Activated T-cell treated with anti-CD3 and anti-CD28 coated beads for 4 hours (primary cell): ENCODE measurements at regions not wholly inside any gene's neighbourhood (a gene's known extent, or its start where the extent isn't known, plus 50 kb on each side); places are given as distances from the start of the nearest gene placed in this dataset.

ENCODE experiments used
- DNase-seq: peaks from one replicate; pipeline ENCODE4 v3.0.0-alpha.2; 2020

DNA sequence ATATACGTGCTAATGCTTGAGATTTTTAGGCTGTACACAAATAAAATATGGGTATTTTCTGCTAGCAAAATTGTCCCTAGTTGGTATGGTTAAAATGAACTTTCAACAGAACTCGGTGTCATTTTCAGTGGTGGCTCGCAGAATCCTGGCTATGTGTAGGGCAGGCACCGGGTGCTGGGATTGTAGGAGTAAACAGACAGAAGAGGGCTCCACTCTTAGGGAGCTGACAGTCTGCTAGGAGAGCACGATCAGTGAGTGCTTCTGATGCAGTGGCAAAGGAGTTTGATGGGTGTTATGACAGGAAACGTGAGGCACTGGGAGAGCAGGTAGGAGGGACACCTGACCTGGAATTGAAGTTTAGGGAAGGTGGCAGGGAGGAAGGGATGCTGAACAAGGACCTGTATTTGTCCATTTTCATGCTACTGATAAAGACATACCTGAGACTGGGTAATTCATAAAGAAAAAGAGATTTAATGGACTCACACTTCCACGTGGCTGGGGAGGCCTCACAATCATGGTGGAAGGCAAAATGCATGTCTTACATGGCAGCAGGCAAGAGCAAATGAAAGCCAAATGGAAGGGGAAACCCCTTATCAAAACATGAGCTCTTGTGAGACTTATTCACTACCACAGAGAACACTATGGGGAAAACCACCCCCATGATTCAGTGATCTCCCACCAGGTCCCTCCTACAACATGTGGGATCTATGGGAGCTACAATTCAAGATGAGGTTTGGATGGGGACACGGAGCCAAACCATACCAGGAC lies 105.4 kb upstream of the LCLAT1 start:
- no peak for DNase-seq

DNA sequence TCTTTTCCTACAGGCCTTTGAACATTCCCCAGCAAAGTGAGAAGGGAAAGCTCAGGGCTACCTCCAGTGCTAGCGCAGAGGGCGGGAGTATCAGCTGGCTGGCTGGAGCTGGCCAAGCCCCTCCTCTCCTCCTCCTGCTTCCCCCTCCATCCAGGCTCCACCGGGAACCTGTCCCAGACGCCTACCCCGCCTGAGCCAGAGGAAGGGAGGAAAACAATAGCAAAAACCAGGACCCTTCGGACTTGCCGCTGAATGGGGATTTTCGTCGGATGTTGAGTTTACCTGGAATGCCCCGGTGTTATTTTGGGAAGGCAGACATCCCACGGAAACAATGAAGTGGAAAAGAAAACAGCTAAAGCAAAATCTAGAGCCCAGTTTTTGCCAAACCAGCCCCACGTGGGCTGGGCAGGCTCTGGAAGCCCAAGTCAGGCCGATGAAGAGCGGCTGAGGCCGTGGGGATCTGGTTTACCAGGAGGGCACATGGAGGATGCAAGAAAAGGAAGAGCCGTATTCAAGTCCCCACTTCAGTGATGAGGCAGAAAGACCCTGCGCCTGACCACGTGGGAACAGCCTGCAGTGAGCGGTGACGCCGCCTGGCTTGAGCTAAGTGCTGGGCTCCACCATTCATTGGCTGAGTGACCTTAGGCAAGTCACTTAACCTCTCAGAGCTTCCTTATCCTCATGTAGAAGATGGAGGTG lies 100.4 kb upstream of the LCLAT1 start:
- DNase-seq, result no peak

DNA sequence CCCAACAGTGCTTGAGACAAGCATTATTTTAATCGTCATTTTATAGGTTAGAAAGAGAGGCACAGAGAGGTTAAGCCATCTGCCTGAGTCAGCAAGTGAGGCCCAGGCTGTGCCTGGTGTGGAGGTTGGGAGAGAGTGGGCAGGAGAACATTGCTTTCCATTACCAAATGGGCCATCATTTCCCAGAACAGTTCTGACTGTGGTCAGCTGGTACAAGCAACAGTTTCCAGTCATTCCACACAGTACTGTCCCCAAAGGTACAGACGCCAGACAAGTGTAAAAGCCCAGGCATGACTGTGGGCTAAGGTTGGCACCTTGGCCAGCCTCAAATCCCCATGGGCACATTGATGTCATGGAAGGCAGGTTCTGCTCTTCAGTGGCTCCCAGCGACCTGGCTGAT lies 98.2 kb upstream of the LCLAT1 start:
- DNase-seq, result no peak

DNA sequence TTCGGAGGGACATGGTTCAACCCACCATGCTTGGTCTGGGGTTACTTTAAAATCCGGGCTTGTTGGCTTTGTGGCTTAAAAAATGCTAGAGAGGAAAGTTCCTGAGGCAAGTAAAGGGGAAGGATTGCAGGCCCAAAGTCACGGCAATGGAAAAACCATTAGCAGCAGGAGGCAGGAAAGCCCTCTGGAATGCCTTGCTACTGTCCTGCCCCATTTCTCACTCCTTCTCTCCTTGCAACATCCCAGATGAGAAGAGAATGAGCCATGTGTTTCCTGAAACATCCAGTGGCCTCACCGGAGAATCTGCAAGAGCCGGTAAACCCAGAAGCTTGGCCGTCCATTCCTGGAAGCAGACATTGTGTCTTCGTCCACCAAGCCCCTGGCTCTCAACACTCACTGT lies 97.4 kb upstream of the LCLAT1 start:
- no peak for DNase-seq

DNA sequence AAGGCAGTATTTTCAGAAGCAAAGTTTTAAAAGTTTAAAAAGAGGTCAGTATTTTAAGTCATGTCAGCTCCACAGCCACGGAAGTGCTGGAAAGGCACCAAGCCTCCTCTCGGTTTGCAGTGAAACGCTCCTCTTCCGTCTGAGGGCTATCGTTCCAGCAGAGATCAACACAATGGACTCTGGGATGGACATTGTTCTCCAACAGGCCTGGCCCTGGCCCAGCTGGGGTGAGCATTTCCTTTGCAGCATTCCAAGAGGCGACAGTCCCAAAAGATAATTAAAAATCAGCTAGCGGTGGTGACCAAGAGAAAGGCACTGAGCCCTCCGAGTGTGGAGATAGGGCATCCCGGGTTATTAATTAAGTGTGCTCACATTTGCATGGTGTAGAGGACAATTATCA lies 95.9 kb upstream of the LCLAT1 start:
- DNase-seq, result no peak

DNA sequence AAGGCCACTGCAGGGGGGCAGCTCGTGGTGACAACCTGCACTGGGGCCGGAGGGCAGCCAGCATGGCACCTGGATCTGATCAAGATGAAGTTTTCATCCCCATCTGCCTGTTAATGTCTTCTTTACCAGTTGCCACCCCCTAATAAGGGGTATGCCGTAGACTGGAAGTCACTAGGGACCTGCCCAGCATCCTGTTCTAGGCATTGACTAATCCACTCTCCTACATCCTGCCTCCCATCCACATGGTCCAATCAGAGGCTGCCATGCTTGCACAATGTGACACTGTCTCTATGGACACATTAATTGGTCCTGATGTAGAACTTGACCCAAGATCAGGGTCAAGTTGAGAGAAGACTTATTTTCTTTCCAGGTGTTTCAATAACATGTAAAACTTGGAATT lies 95.1 kb upstream of the LCLAT1 start:
- DNase-seq, result no peak

DNA sequence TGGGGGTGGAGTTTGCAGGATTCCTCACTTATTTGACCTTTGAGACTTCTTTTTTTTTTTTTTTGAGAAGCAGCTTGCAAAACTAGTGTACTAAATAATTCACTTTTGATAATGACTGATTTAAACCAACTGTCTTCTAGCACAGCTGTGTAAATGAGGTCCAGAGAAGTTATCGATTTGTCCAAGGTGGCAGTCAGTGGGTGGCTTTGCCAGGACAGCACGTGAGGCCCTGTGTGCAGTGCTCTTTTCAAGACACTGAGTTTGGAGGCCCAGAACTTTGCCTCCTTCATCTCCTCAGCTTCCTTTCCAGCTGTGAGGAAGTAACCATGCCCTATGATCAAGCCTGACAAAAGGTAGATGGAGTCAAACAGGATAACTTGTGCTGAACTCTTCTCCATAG lies 92.9 kb upstream of the LCLAT1 start:
- no peak for DNase-seq

DNA sequence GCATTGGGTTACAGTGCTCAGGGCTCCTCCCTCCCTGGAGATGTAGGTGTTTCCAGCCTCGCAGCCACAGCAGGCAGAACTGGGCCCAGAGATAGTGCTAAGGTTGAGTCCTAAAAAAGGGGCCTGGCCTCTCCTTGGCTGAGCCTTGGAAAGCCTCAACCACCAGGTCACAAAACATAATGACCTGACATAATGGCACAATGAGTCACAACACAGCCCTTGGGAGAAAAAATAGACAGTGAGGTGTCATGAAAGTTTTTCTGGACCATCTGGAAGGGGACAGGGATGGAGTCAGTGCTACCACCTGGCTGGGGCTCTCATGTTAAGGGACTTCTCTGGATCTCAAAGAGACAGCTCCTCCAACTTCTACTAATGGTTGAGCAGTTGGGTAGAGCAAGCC lies 92.4 kb upstream of the LCLAT1 start:
- DNase-seq, result no peak

DNA sequence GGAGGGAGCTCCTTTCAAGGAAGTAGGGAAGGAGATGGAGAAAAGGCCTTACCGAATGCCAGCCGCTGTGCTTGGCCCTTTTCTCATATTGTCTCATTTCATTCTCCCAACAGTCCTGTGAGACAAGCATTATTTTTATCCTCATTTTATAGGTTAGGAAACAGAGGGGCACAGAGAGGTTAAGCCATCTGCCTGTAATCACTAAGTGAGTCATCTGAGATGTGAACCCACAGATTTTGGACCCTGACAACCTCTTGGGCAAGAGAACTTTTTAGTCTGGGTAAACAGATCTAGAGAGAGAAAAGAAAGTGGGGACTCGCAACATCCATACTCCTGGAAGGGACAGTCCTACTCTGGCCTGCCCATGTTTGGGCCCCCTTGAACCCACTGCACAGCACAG lies 91.7 kb upstream of the LCLAT1 start:
- no peak for DNase-seq

DNA sequence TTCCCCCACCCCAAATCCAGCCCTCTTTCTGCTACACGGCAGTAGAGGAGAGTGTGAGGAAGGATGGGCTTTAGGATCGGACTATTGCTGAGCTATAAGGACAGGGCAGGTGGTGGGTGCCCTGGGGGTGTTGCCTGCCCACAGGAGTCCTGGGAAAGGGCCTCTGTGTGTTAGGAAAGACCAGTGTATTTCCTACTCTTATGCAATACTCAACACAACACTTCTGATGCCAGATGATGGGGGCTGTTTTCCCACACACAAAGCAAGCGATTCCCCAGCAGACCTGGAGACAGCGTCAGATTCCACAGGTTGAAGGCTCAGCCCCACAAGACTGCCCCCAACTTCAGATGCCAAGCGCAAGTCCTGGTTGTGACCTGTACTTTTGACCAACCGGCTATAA lies 91.0 kb upstream of the LCLAT1 start:
- no peak for DNase-seq

DNA sequence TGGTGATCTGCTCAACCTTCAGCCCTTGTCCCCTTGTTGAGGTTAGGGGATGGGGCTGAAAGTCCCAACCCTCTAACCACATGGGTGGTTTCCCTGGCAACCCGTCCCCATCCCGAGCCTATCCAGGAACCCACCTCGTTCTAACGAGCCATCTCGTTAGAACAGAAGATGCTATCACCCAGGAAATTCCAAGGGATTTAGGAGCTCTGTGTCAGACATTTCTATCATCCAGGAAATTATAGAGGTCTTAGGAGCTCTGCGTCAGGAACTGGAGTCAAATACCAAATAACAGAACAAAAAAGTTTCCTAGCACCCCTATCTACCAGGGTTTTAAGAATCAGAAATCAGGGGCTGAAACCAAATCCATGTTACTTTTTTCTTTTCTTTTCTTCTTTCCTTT lies 90.3 kb upstream of the LCLAT1 start:
- no peak for DNase-seq

DNA sequence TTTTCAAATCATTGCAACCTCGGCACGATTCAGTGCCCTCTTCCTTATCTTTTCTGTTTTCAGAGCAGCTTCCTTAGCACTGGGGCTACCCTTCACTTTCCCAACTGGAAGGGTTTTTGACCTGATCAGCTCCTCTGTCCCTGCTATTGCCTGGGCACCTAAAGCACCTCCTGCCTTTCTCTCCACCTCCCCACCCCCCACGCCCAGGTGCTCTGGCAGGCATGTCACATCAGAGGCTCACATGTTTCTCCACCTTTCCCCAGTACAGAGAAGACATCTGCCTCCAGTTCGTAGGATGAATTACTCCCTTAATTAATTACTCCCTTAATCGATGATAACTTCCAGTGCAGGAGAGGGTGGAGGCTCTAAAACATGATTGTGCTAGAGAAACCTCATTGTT lies 88.7 kb upstream of the LCLAT1 start:
- no peak for DNase-seq

DNA sequence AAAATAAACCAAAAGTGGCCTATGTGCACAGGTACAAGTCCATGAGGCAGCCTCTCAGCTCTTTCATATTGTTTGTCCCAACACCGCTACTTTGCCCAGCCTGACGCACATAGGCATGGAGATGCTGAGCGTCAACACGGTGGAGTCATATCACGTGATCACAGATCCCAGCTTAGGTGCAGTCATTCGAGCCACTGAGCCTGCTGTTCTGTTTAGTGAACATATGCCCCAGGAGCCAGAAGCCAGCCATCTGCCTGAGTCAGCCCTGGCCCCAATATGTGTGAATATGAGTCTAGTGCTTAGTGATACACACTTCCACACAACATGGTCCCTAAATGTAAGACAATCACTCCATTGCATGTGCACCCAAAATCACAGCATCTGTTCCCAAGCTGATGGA lies 88.2 kb upstream of the LCLAT1 start:
- DNase-seq, result no peak

DNA sequence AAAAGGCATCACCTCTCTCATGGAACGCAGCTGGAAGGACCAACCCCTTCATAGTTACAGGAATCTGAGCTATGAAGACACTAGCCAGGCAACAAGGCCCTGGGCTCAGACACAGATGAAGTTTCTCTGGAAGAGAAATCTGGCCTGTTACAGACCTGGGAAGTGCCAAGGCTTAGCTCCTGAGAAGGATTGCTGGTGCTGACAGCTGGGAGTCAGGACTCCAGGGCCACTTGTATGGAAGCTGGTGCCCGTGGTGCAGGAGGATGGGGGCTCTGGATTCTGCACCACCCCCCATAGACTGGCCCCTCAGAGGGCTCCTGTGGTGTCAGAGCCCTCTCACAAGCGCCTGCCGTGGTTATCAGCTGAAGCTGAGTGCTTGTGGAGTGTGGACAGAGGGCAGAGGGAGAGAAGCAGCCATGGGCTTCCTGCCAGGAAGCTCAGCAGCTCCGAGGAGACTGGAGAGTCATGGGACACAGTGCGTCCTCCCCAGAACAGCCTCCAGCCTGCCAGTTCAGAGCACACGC lies 87.3 kb upstream of the LCLAT1 start:
- no peak for DNase-seq

DNA sequence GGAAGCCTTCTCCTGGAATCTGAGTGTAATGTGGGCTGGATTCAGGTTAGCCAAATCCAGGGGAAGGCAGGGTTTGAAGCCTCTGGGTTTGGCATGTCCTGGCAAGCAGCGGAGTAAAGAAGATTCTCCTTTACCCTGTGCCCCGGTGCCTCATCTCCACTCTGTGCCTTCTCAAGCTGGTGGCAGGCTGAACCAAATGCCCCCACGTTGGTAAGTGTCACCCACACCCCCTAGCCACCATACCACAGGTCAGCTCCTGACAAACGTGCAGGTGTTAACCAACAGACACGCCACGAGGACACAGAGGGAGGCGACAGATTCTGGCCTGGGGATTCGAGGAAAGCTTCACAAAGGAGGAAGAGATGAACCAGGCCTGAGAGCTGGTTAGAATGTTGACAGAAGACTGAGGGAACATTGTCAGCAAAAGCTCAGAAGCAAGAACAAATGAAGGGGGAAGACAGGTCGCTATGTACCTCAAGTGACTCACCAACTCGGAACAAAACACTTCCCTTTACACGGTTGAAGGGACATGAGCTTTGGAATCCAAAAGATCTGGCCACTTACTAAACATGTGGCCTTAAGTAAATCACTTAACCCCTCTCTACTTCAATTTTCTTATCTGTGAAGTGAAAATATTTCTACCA lies 85.2 kb upstream of the LCLAT1 start:
- DNase-seq, result no peak

DNA sequence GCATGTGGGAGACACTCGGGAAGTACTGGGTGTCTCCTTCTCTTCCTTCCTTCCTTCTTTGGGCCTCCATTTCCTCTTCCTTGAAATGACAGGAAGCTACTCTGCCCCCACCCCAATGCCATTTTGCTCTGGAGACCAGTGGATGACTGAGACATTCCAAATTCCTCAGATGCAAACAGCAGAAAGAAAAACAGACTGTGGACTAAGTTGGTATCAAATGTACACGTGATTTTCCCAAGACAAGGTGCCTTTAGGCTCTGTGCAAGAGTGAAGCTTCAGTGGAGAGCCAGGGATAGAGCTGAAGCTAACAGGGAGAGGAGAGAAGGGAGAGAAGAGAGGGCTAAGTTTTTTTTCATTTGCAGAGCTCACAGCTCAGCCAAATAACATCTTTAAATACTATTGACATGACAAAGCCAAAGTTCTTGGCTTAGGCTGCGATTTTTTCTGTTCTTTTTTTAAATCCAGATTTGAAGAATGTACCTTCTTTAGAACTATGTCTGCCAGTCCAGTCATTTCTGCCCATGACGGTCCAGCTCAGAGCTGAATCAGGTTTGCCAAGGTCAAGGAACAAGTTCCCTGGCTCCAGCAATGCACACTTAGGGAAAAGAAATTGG lies 84.5 kb upstream of the LCLAT1 start:
- no peak for DNase-seq

DNA sequence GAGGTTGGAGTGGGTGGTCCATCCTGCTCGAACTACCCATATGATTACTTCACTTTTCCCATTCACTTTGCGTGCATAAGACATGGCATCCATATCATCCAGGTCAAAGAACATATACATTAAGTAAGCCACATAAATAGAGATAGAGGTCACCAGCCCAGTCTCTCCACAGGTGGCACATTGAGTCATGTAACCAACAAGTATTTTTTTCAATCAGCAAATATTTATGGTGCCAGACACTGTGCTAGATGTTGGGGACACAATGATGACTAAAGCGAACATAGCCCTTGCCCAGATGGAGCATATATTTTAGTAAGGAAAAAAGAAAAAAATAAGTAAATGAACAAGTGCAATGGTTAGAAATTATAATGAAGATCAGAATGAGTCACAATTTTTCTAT lies 83.6 kb upstream of the LCLAT1 start:
- no peak for DNase-seq

DNA sequence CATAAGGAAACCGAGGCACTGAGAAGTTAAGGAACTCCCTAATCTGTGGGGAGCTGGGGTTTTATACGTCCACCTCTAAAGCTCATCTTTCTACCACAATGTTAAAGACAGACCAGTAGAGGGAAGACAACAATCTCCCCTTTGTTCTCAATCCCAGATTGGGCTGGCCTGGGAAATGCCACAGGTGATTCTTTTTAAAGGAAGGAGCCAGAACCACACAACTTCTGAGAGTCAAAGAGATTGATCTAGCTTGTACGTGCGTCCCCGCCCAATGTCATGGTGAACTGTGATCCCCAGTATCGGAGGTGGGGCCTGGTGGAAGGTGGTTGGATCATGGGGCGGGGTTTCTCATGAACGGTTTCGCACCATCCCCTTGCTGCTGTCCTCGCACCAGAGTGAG lies 81.8 kb upstream of the LCLAT1 start:
- DNase-seq, result no peak

DNA sequence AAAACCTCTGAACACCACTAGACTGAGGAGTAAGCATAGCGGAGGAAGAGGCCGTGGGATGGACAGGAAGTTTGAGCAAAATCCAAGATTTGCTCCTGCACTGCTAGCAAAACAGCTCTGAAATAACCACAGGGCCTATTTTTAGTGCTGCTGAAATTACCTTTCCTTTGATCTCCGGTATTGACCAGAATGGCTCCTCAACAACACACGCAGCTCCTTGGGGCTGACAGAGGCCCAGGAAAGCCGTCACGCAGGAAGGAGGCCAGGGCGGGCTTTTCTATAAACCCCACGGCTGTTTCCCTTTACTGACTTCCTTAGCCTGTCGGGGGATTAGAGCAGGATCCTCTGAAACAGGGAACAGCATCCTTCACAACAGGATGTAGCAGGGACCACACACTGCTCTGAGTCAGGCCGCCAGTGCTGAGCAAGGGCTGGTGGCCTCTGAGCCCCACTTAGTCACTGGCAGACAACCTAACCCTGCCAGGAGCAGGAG lies 80.8 kb upstream of the LCLAT1 start:
- no peak for DNase-seq

DNA sequence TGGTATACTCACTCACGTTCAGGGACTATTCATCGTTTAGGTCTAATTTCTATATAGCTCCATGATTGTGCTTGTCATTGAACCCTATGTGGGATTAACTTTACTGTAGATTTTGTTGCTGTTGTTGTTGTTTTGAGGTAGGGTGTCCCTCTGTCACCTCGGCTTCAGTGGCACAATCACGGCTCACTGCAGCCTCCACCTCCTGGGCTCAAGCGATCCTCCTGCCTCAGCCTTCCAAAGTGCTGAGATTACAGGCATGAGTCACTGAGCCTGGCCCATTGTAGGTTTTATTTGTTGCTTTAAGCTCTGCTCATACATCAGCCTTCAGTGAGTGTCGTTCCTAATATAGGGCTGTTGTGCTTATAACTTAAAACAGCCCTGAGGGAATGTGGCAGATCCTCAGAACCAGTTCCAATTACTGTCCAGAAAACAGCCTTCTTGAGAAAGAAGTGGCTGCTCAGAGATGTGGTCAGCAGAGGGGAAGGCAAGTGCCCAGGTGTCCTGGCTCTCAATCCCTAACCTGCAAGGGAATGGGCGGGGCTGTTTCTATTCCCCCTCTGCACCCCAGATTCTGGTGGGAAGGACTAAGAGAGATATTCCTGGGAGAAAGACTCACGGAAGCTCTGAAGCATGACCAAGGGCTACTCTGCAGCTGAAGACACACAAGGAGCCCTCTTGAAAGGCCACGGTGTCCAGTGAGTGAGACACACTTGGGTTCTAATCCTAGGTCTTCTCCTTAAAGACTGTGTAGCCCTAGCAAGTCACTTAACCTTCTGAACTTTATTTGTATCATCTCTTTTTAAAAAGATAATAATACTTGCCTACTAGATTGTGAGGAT lies 79.6 kb upstream of the LCLAT1 start:
- DNase-seq, result no peak

DNA sequence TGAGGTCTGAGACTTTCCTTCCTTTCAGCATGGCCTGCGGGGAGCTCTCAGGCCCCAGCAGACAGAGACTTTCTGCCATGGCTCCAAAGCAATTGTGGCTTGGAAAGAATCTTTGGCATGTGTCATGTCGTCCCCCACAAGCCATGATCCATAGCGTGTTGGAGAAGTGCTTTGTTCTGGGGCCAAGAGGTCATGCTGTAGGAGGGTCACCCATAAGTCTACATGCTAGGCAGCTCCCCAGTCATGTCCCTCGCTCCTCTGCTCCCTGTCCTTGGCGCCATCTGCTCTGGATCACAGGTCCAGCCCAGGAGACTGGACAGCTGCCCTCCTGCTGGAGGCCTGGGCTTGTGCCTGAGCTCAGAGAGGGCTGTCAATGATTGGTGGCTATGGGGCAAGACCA lies 78.8 kb upstream of the LCLAT1 start:
- no peak for DNase-seq

DNA sequence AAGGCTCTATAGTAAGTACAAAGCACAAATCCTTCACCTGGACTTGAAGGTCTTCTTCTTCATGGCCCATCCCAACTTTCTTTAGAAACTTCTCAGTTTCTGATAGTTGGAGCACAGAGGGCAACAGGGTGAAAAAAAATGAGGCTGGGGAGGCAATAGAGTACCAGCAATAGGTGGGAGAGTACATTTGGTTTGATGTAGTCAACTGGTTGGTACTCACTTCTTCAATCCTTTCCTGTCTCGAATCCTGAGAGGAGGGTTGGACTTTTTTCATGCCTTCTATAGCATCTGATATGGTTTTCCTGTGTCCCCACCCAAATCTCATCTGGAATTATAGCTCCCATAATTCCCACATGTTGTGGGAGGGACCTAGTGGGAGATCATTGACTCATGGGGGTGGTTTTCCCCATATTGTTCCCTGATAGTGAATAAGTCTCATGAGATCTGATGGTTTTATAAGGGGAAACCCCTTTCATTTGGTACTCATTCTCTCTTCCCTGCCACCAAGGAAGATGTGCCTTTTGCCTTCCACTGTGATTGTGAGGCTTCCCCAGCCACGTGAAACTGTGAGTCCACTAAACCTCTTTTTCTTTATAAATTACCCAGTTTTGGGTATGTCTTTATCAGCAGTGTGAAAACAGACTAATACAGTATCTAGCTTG lies 75.9 kb upstream of the LCLAT1 start:
- DNase-seq, result no peak
